ENCODE measurements at regions not wholly inside any gene's neighbourhood (a gene's known extent, or its start where the extent isn't known, plus 50 kb on each side); places are given as distances from the start of the nearest gene placed in this dataset.

- in situ Hi-C loops (cut with MboI; ENCODE audit: low sequenced_read_pairs) = no loop called here
Observed at GRCh38 chr12:41940571-41940970, 204.1 kb downstream of the GXYLT1 start.

- in situ Hi-C loops (cut with MboI; ENCODE audit: low sequenced_read_pairs) = no loop called here
Observed at GRCh38 chr12:41936333-41936732, 208.3 kb downstream of the GXYLT1 start.

GRCh38 chr12:41935911-41936310, 208.8 kb downstream of the GXYLT1 start:
- in situ Hi-C loops (cut with MboI; ENCODE audit: low sequenced_read_pairs) = no loop called here

GRCh38 chr12:41932470-41932991, 212.1 kb downstream of the GXYLT1 start:
- in situ Hi-C loops (cut with MboI; ENCODE audit: low sequenced_read_pairs) = no loop called here

- in situ Hi-C loops (cut with MboI; ENCODE audit: low sequenced_read_pairs) = no loop called here
Observed at GRCh38 chr12:41930866-41931437, 213.7 kb downstream of the GXYLT1 start.

GRCh38 chr12:41924111-41924510, 220.6 kb downstream of the GXYLT1 start:
- in situ Hi-C loops (cut with MboI; ENCODE audit: low sequenced_read_pairs) = no loop called here

GRCh38 chr12:41923351-41923750, 221.3 kb downstream of the GXYLT1 start:
- in situ Hi-C loops (cut with MboI; ENCODE audit: low sequenced_read_pairs) = no loop called here

GRCh38 chr12:41920355-41920754, 224.3 kb downstream of the GXYLT1 start:
- in situ Hi-C loops (cut with MboI; ENCODE audit: low sequenced_read_pairs) = no loop called here

- in situ Hi-C loops (cut with MboI; ENCODE audit: low sequenced_read_pairs) = no loop called here
Observed at GRCh38 chr12:41919526-41920261, 225.0 kb downstream of the GXYLT1 start.

GRCh38 chr12:41919048-41919447, 225.6 kb downstream of the GXYLT1 start:
- in situ Hi-C loops (cut with MboI; ENCODE audit: low sequenced_read_pairs) = no loop called here

- in situ Hi-C loops (cut with MboI; ENCODE audit: low sequenced_read_pairs) = no loop called here
Observed at GRCh38 chr12:41917938-41918341, 226.7 kb downstream of the GXYLT1 start.

- in situ Hi-C loops (cut with MboI; ENCODE audit: low sequenced_read_pairs) = no loop called here
Observed at GRCh38 chr12:41917181-41917580, 227.5 kb downstream of the GXYLT1 start.

GRCh38 chr12:41910578-41911320, 233.9 kb downstream of the GXYLT1 start:
- in situ Hi-C loops (cut with MboI; ENCODE audit: low sequenced_read_pairs) = no loop called here

- in situ Hi-C loops (cut with MboI; ENCODE audit: low sequenced_read_pairs) = no loop called here
Observed at GRCh38 chr12:41908206-41908605, 236.5 kb downstream of the GXYLT1 start.

- in situ Hi-C loops (cut with MboI; ENCODE audit: low sequenced_read_pairs) = no loop called here
Observed at GRCh38 chr12:41907550-41907949, 237.1 kb downstream of the GXYLT1 start.

GRCh38 chr12:41907021-41907420, 237.7 kb downstream of the GXYLT1 start:
- in situ Hi-C loops (cut with MboI; ENCODE audit: low sequenced_read_pairs) = no loop called here

GRCh38 chr12:41905759-41906297, 238.8 kb downstream of the GXYLT1 start:
- in situ Hi-C loops (cut with MboI; ENCODE audit: low sequenced_read_pairs) = no loop called here

GRCh38 chr12:41905073-41905758, 239.5 kb downstream of the GXYLT1 start:
- in situ Hi-C loops (cut with MboI; ENCODE audit: low sequenced_read_pairs) = no loop called here

GRCh38 chr12:41904041-41904440, 240.6 kb downstream of the GXYLT1 start:
- in situ Hi-C loops (cut with MboI; ENCODE audit: low sequenced_read_pairs) = no loop called here

GRCh38 chr12:41903014-41903708, 241.5 kb downstream of the GXYLT1 start:
- in situ Hi-C loops (cut with MboI; ENCODE audit: low sequenced_read_pairs) = no loop called here

All from HL-60/S4 treated with phorbol 12-myristate 13-acetate at 8.2 ng/mL for 4 days and 3 days (cell line).